Tibial nerve (tissue), 3 donors: ENCODE measurements at regions not wholly inside any gene's neighbourhood (a gene's known extent, or its start where the extent isn't known, plus 50 kb on each side); places are given as distances from the start of the nearest gene placed in this dataset.

Experiments used
- CTCF ChIP-seq, 5 experiments: fragments of 200-600 bp in 3 of 5; fragments of 450-650 bp in 2 of 5; sonication (generic) in 3 of 5; IDR thresholded peaks; one replicate each; pipeline ENCODE4 v1.5.1; 2016 to 2019; ENCODE audit warnings: antibody characterized with exemption in 5 of 5, mild to moderate bottlenecking in 3 of 5, moderate library complexity in 2 of 5
- POLR2A ChIP-seq, 2 donors: fragments of 450-650 bp; IDR thresholded peaks; one replicate each; pipeline ENCODE4 v1.6.1; 2017; ENCODE audit warnings: antibody characterized with exemption in 2 of 2, mild to moderate bottlenecking in 2 of 2, moderate library complexity in 2 of 2

DNA sequence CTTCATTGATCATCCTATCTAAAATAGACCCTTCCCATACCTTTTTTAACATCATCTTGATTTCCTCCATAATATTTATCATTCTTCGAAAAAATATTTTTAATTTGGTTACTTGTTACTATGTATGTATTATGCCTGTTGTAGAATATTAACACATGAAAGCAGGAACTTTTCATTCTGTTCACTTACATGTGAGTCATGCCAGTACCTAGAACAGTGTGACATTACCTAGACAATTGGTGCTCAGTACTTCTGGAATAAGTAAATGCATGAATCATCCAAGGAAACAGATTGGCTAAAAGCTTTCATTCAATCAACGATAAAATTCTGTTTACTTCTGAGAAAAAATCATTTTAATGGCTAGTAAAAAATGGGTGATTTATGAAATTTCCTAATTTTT lies 76.4 kb downstream of the CXXC4 start:
- TF ChIP-seq CTCF (IDR thresholded peaks at IDR 0.05) (no peak), POLR2A (IDR thresholded peaks at IDR 0.05) (no peak)
